ENCODE measurements at regions not wholly inside any gene's neighbourhood (a gene's known extent, or its start where the extent isn't known, plus 50 kb on each side); places are given as distances from the start of the nearest gene placed in this dataset.

DNA sequence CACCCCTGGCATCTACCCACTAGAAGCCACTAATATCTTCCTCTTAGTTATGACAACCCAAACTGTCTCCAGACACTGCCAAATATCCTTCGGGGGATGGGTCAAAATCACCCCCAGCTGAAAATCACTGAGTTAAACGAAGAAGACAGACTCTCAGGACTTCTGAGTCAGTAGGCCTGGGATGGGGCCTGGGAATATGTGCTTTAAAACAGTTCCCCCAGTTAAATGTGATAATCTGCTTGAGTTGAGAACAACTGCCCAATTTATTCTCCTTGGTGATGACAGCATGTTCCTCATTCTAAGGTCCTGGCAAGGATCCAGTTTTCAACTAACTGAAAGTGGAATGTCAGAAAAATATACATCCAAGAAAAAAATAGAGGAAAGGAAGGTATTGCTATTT is 52.4 kb downstream of the CBLL2 start:
- no peak overlapping the region for H3K4me3 ChIP-seq (ENCODE audit: low read depth, low read length)
- TF ChIP-seq, protein P1, sequence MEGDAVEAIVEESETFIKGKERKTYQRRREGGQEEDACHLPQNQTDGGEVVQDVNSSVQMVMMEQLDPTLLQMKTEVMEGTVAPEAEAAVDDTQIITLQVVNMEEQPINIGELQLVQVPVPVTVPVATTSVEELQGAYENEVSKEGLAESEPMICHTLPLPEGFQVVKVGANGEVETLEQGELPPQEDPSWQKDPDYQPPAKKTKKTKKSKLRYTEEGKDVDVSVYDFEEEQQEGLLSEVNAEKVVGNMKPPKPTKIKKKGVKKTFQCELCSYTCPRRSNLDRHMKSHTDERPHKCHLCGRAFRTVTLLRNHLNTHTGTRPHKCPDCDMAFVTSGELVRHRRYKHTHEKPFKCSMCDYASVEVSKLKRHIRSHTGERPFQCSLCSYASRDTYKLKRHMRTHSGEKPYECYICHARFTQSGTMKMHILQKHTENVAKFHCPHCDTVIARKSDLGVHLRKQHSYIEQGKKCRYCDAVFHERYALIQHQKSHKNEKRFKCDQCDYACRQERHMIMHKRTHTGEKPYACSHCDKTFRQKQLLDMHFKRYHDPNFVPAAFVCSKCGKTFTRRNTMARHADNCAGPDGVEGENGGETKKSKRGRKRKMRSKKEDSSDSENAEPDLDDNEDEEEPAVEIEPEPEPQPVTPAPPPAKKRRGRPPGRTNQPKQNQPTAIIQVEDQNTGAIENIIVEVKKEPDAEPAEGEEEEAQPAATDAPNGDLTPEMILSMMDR (IDR thresholded peaks at IDR 0.05; ENCODE audit: low read depth, low read length, missing control alignments): no peak
- no peak for DNase-seq (ENCODE audit: low read depth)

- no peak overlapping the region for H3K4me3 ChIP-seq (ENCODE audit: low read depth, low read length)
- TF ChIP-seq, protein P1 (IDR thresholded peaks at IDR 0.05; ENCODE audit: low read depth, low read length, missing control alignments): no peak
- DNase-seq (ENCODE audit: low read depth): no peak
Observed at GRCh38 chrX:22329783-22330182, 57.1 kb downstream of the CBLL2 start.

DNA sequence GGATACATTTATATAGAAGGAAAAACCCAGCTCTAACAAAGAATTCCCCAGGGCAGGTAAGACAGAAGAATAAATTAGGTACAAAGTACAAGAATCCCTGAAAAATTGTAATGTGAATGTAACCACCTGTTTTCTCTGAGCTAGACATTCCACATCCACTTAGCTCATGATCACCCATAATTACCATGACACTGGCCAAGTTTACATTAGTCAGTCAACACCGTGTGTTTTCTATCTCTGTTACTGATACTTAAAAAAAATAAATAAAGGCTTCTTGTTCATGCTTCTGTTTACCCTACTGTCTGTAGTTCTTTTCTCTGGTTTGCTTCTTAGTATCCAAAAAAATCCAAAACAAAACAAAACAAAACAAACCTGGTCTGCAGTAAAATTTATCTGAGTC is 66.0 kb downstream of the CBLL2 start:
- TF ChIP-seq, protein P1 (IDR thresholded peaks at IDR 0.05; ENCODE audit: low read depth, low read length, missing control alignments): no peak
- no peak for DNase-seq (ENCODE audit: low read depth)
- no peak overlapping the region for H3K4me3 ChIP-seq (ENCODE audit: low read depth, low read length)

- no peak overlapping the region for H3K4me3 ChIP-seq (ENCODE audit: low read depth, low read length)
- TF ChIP-seq, protein P1 (IDR thresholded peaks at IDR 0.05; ENCODE audit: low read depth, low read length, missing control alignments): no peak
- no peak for DNase-seq (ENCODE audit: low read depth)
Observed at GRCh38 chrX:22339459-22339858, 66.7 kb downstream of the CBLL2 start.

DNA sequence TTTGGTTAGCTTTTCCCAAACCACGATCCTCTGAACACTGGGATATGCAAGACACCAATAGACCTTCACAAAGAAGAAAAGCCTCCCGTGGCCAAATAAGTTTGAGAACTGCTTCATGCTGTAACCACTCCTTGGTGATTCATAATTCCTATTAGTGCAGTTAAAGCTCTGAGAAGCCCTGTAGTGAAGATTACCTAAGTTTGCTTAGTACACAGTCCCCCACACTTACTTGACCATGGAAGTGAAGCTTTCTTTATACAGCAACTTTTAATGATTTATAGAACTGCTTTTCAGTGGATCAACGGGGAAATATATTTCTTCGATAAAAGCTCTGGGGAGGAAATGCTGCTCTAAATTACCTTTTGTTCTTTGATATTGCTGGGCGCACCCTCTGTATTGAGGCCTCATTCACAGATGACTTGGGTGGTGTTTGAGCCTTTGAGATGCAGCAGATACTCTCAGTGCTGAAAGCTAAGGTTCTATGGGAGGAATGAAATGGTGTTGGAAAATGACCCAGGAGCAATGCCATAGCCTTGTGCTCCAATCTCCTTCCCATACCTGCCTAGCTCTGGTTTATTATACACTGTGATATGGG is 67.4 kb downstream of the CBLL2 start:
- TF ChIP-seq, protein P1 (IDR thresholded peaks at IDR 0.05; ENCODE audit: low read depth, low read length, missing control alignments): no peak
- no peak for DNase-seq (ENCODE audit: low read depth)
- no peak overlapping the region for H3K4me3 ChIP-seq (ENCODE audit: low read depth, low read length)

- no peak for DNase-seq (ENCODE audit: low read depth)
- TF ChIP-seq, protein P1 (IDR thresholded peaks at IDR 0.05; ENCODE audit: low read depth, low read length, missing control alignments): no peak
- H3K4me3 ChIP-seq (ENCODE audit: low read depth, low read length): no peak overlapping the region
Observed at GRCh38 chrX:22343192-22343591, 70.5 kb downstream of the CBLL2 start.

DNA sequence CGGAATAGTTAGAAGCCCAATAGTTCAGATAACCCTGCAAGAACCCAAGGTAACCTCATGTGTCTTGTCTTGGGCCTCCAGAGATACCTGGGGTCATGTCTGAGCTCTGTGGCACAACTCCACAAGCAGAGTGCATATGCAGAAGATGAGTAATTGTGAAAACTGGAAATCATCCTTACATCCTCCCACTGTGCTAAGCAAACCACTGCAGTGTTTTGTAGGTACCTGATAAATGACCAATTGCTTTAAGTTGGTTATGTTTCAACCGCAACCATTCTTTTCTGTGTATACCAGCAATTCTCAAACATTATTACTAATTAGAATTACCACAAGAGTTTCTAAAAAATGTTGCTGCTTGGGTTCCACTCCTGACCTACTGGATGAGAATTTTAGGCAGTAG is 73.2 kb downstream of the CBLL2 start:
- TF ChIP-seq, protein P1 (IDR thresholded peaks at IDR 0.05; ENCODE audit: low read depth, low read length, missing control alignments): no peak
- no peak for DNase-seq (ENCODE audit: low read depth)
- no peak overlapping the region for H3K4me3 ChIP-seq (ENCODE audit: low read depth, low read length)
